ENCODE measurements at regions not wholly inside any gene's neighbourhood (a gene's known extent, or its start where the extent isn't known, plus 50 kb on each side); places are given as distances from the start of the nearest gene placed in this dataset.
A peak's percentile ranks its signal among the peaks of the same experiment; 100 is the strongest.

- BruUV-seq (replicated peaks): no TSS peak
- ChIA-PET POLR2A (no interaction called here), CTCF (interaction anchor here (0.8 kb wide), 1 partner anchor 67 kb away, joined by 3 read pairs; no protein-coding TSS in a partner anchor)
- Mint-ChIP-seq H3K27ac (ENCODE audit: low read depth, unreplicated experiment) (no peak overlapping the region), H3K9me3 (ENCODE audit: unreplicated experiment) (peaks cover 31% of the 10 kb centered on the region), H3K4me3 (ENCODE audit: unreplicated experiment) (no peak overlapping the region), H3K36me3 (ENCODE audit: insufficient read depth, unreplicated experiment) (no peaks in the 10 kb centered on the region), H3K27me3 (ENCODE audit: insufficient read depth, unreplicated experiment) (no peaks in the 10 kb centered on the region), H3K4me1 (ENCODE audit: insufficient read depth, unreplicated experiment) (no peaks in the 10 kb centered on the region)
- no peak for TF ChIP-seq CTCF (IDR thresholded peaks at IDR 0.05; ENCODE audit: unreplicated experiment)
- no peak for DNase-seq (ENCODE audit: unreplicated experiment)
- intact Hi-C loops (cut with micrococcal nuclease): no loop called here
Measured at GRCh38 chr2:133713049-133713580, 144.9 kb upstream of the NCKAP5 start.

DNA sequence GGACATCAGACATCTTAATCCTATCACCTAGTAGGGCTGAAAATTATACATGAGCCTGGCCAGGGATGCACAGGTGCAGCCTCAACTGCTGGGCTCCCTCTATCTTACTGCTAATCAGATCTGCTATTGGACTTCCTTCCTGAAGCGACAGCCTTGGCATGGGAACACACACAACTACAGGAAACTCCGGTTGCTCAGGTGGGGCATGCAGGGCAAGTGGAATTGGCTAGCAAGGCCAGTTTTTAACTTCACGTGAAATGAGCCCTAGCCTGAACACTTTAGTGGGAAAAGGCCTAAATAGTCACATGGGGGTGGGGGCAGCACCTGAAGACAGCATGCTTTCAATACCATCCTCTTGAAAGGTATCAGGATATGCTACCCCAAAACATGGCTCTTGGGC lies 147.9 kb upstream of the NCKAP5 start:
- ChIA-PET POLR2A (no interaction called here), CTCF (interaction anchor here (0.7 kb wide), 1 partner anchor 36 kb away, joined by 3 read pairs; no protein-coding TSS in a partner anchor)
- Mint-ChIP-seq H3K36me3 (ENCODE audit: insufficient read depth, unreplicated experiment) (no peaks in the 10 kb centered on the region), H3K9me3 (ENCODE audit: unreplicated experiment) (peaks cover 28% of the 10 kb centered on the region), H3K27me3 (ENCODE audit: insufficient read depth, unreplicated experiment) (no peaks in the 10 kb centered on the region), H3K27ac (ENCODE audit: low read depth, unreplicated experiment) (no peak overlapping the region), H3K4me3 (ENCODE audit: unreplicated experiment) (no peak overlapping the region), H3K4me1 (ENCODE audit: insufficient read depth, unreplicated experiment) (no peaks in the 10 kb centered on the region)
- intact Hi-C loops (cut with micrococcal nuclease): no loop called here
- no TSS peak for BruUV-seq (replicated peaks)
- no peak for TF ChIP-seq CTCF (IDR thresholded peaks at IDR 0.05; ENCODE audit: unreplicated experiment)
- DNase-seq (ENCODE audit: unreplicated experiment): no peak

GRCh38 chr2:133717497-133717896 lies 149.2 kb upstream of the NCKAP5 start:
- Mint-ChIP-seq H3K27ac (ENCODE audit: low read depth, unreplicated experiment) (no peak overlapping the region), H3K4me1 (ENCODE audit: insufficient read depth, unreplicated experiment) (no peaks in the 10 kb centered on the region), H3K27me3 (ENCODE audit: insufficient read depth, unreplicated experiment) (no peaks in the 10 kb centered on the region), H3K36me3 (ENCODE audit: insufficient read depth, unreplicated experiment) (no peaks in the 10 kb centered on the region), H3K4me3 (ENCODE audit: unreplicated experiment) (no peak overlapping the region), H3K9me3 (ENCODE audit: unreplicated experiment) (peaks cover 24% of the 10 kb centered on the region)
- intact Hi-C loops (cut with micrococcal nuclease): no loop called here
- ChIA-PET CTCF (interaction anchor here (0.8 kb wide), 1 partner anchor 64 kb away, joined by 3 read pairs; no protein-coding TSS in a partner anchor), POLR2A (no interaction called here)
- no peak for DNase-seq (ENCODE audit: unreplicated experiment)
- BruUV-seq (replicated peaks): no TSS peak
- no peak for TF ChIP-seq CTCF (IDR thresholded peaks at IDR 0.05; ENCODE audit: unreplicated experiment)

DNA sequence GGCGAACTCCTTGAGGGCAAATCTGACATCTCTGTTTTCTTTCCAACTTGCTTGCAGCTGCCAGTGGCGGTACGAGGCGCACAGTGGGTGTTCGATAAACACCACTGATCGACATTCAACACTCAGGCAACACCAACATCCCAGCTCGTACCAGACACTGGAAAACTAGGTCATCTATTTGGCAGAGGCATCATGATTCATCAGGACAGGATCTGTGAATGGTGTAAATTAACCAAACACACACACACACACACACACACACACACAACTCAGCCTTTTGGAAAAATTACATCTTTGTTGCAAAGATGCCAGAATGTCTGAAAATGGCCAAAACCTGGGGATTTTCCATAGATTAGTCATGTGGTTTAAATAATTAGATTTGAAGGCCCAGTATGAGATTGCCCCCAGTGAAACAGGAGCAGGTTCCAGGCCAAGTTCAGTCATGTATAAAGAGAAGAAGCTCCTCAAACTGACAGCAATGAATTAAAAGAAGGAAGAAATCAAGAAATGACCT lies 150.5 kb upstream of the NCKAP5 start:
- H3K27ac Mint-ChIP-seq (ENCODE audit: low read depth, unreplicated experiment): no peak overlapping the region
- H3K27me3 Mint-ChIP-seq (ENCODE audit: insufficient read depth, unreplicated experiment): no peaks in the 10 kb centered on the region
- ChIA-PET POLR2A (interaction anchor here (0.6 kb wide), 1 partner anchor 1971 kb away, joined by 3 read pairs; no protein-coding TSS in a partner anchor), CTCF (no interaction called here)
- no peaks in the 10 kb centered on the region for H3K36me3 Mint-ChIP-seq (ENCODE audit: insufficient read depth, unreplicated experiment)
- no peak overlapping the region for H3K4me3 Mint-ChIP-seq (ENCODE audit: unreplicated experiment)
- no TSS peak for BruUV-seq (replicated peaks)
- peak; percentile 7 for DNase-seq (ENCODE audit: unreplicated experiment)
- peaks cover 19% of the 10 kb centered on the region for H3K9me3 Mint-ChIP-seq (ENCODE audit: unreplicated experiment)
- no peaks in the 10 kb centered on the region for H3K4me1 Mint-ChIP-seq (ENCODE audit: insufficient read depth, unreplicated experiment)
- no peak for TF ChIP-seq CTCF (IDR thresholded peaks at IDR 0.05; ENCODE audit: unreplicated experiment)
- intact Hi-C loops (cut with micrococcal nuclease): no loop called here
